ENCODE measurements at regions not wholly inside any gene's neighbourhood (a gene's known extent, or its start where the extent isn't known, plus 50 kb on each side); places are given as distances from the start of the nearest gene placed in this dataset.
"Not testable (repeated sequence)": the region's sequence is repeated elsewhere in the genome, so short reads cannot be mapped to it uniquely, and the experiment has no call there.

- no peak overlapping the region for H3K4me3 ChIP-seq (ENCODE audit: low read depth, low read length)
- DNase-seq (ENCODE audit: low read depth), result no peak
- no peak for TF ChIP-seq CTCF (IDR thresholded peaks at IDR 0.05; ENCODE audit: insufficient read depth, low read length)
Observed at GRCh38 chr5:117332341-117332740, 757.7 kb upstream of the SEMA6A start.

- no peak overlapping the region for H3K4me3 ChIP-seq (ENCODE audit: low read depth, low read length)
- no peak for DNase-seq (ENCODE audit: low read depth)
- no peak for TF ChIP-seq CTCF (IDR thresholded peaks at IDR 0.05; ENCODE audit: insufficient read depth, low read length)
Observed at GRCh38 chr5:117327511-117327910, 752.9 kb upstream of the SEMA6A start.

GRCh38 chr5:117326997-117327396 lies 752.4 kb upstream of the SEMA6A start:
- H3K4me3 ChIP-seq (ENCODE audit: low read depth, low read length), result no peak overlapping the region
- DNase-seq (ENCODE audit: low read depth), result no peak
- no peak for TF ChIP-seq CTCF (IDR thresholded peaks at IDR 0.05; ENCODE audit: insufficient read depth, low read length)

GRCh38 chr5:117318528-117318927 lies 743.9 kb upstream of the SEMA6A start:
- no peak overlapping the region for H3K4me3 ChIP-seq (ENCODE audit: low read depth, low read length)
- TF ChIP-seq CTCF (IDR thresholded peaks at IDR 0.05; ENCODE audit: insufficient read depth, low read length), result no peak
- DNase-seq (ENCODE audit: low read depth), result no peak

- TF ChIP-seq CTCF (IDR thresholded peaks at IDR 0.05; ENCODE audit: insufficient read depth, low read length), result no peak
- H3K4me3 ChIP-seq (ENCODE audit: low read depth, low read length), result no peak overlapping the region
- no peak for DNase-seq (ENCODE audit: low read depth)
Observed at GRCh38 chr5:117315170-117315569, 740.5 kb upstream of the SEMA6A start.

GRCh38 chr5:117304512-117305107 lies 730.0 kb upstream of the SEMA6A start:
- not testable (repeated sequence) for DNase-seq (ENCODE audit: low read depth); H3K4me3 ChIP-seq (ENCODE audit: low read depth, low read length)

GRCh38 chr5:117302949-117303348 lies 728.3 kb upstream of the SEMA6A start:
- no peak for DNase-seq (ENCODE audit: low read depth)
- H3K4me3 ChIP-seq (ENCODE audit: low read depth, low read length), result no peak overlapping the region
- TF ChIP-seq CTCF (IDR thresholded peaks at IDR 0.05; ENCODE audit: insufficient read depth, low read length), result no peak

All from fibroblast of the aortic adventitia (primary cell).